Caco-2 (cell line): ENCODE measurements at regions not wholly inside any gene's neighbourhood (a gene's known extent, or its start where the extent isn't known, plus 50 kb on each side); places are given as distances from the start of the nearest gene placed in this dataset.

Experiments
- BruUV-seq: library from RNA; stranded (reverse); fragments of 400-500 nt; replicated peaks from 2 replicates; lab custom pipeline; 2021; lab: Mats Ljungman, UMichigan
- CTCF ChIA-PET: fragments of 300-600 bp; sonication (Branson Sonifier 250); formaldehyde crosslinking; loops from one replicate; lab custom pipeline; 2022; ENCODE audit warnings: antibody characterized with exemption; lab: Charles Lee
- POLR2A ChIA-PET: fragments of 300-600 bp; sonication (Branson Sonifier 250); formaldehyde crosslinking; loops from one replicate; lab custom pipeline; 2022; ENCODE audit warnings: antibody characterized with exemption; lab: Charles Lee
- DNase-seq, 2 experiments: peaks; one replicate each; pipeline versions ENCODE4 v3.0.0 to v3.0.0-alpha.2; 2020 to 2022
- H3K27me3 ChIP-seq: replicated peaks from 2 replicates; pipeline ENCODE4 v1.6.0; 2011; ENCODE audit warnings: low read length; ENCODE audit not compliant: control insufficient read depth, insufficient read depth
- H3K36me3 ChIP-seq: 2 replicates; pipeline ENCODE4 v1.5.1; 2011; ENCODE audit warnings: low read length; ENCODE audit not compliant: control insufficient read depth, insufficient read depth
- H3K4me1 ChIP-seq: fragments of 250-450 bp; sonication (Bioruptor Pico); 2 replicates; pipeline ENCODE4 v1.5.1; 2020; ENCODE audit warnings: mild to moderate bottlenecking
- H3K4me3 ChIP-seq: 2 replicates; pipeline ENCODE4 v1.5.1; 2011; ENCODE audit warnings: low read depth, mild to moderate bottlenecking, control low read depth, low read length
- H3K9me3 ChIP-seq: fragments of 250-450 bp; sonication (Bioruptor Pico); 2 replicates; pipeline ENCODE4 v1.5.1; 2020; ENCODE audit warnings: mild to moderate bottlenecking, moderate library complexity
- H3K27ac Mint-ChIP-seq: one replicate; pipeline ENCODE4 v1.8.0; 2022; ENCODE audit warnings: mixed read lengths; ENCODE audit not compliant: unreplicated experiment
- H3K27me3 Mint-ChIP-seq: one replicate; pipeline ENCODE4 v1.8.0; 2022; ENCODE audit warnings: mixed read lengths; ENCODE audit not compliant: insufficient read depth, unreplicated experiment
- H3K36me3 Mint-ChIP-seq: one replicate; pipeline ENCODE4 v1.8.0; 2022; ENCODE audit warnings: mild to moderate bottlenecking, mixed read lengths; ENCODE audit not compliant: insufficient read depth, unreplicated experiment
- H3K4me1 Mint-ChIP-seq: one replicate; pipeline ENCODE4 v1.8.0; 2022; ENCODE audit warnings: low read depth, mixed read lengths; ENCODE audit not compliant: unreplicated experiment
- H3K4me3 Mint-ChIP-seq: one replicate; pipeline ENCODE4 v1.8.0; 2022; ENCODE audit warnings: mild to moderate bottlenecking, moderate library complexity, mixed read lengths; ENCODE audit not compliant: unreplicated experiment
- H3K9me3 Mint-ChIP-seq: one replicate; pipeline ENCODE4 v1.8.0; 2022; ENCODE audit warnings: mixed read lengths; ENCODE audit not compliant: unreplicated experiment
- intact Hi-C: fragments of 100-400 bp; cut with micrococcal nuclease; formaldehyde crosslinking; loops from one replicate; pipeline ENCODE4 v1.10.0; 2022; ENCODE audit not compliant: unreplicated experiment
- TF ChIP-seq, protein P1 (sequence below), 2 experiments: fragments of 200-600 bp in 1 of 2; IDR thresholded peaks; 1 replicate in 1 of 2; 2 replicates in 1 of 2; pipeline versions ENCODE4 v1.5.1 to v1.8.0; 2011 to 2022; ENCODE audit warnings: antibody characterized with exemption in 1 of 2, control low read depth in 1 of 2, inconsistent platforms in 1 of 2, low read depth in 1 of 2, low read length in 1 of 2, mild to moderate bottlenecking in 1 of 2, moderate library complexity in 1 of 2; ENCODE audit not compliant: insufficient read depth in 1 of 2, severe bottlenecking in 1 of 2, unreplicated experiment in 1 of 2

DNA sequence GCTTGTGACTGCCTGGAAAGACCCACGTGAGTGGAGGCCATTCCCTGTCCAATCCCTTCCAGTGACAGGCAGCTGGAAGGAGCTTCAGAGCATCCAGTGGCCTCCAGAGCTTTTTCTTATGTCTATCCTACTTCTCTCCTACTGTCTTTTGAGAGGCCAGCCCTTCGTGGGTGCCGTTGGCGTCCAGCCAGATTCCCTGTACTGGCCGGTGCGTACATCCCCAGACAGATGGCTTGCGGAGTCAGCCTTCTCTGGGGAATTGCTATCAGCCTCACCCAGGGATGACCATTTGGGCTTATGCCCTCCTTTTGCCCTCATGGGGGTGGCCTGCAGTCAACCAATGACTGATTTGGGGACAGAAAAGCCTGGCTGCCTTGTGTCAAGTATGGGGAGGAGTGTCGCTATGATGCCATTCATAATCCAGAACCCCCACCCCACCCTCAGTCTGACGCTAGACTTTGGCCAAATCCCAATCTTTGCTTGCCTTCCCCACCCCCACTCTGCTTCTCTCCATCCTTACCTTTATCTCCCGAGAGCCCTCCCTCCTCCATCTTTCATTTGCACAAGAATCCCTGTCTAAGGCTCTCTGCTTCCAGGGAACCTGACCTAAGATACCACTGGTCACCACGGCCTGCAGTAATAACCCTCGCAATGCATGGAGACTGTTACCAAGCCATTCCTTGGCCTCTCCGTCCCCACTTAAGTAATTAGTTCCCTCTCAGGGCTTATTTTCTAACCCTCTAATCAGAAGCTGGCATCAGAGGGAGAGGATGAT lies 150.3 kb upstream of the BCOR start:
- no peaks in the 10 kb centered on the region for H3K27me3 Mint-ChIP-seq
- Histone ChIP-seq H3K9me3 (no peaks in the 10 kb centered on the region), H3K36me3 (no peaks in the 10 kb centered on the region), H3K4me3 (no peak overlapping the region), H3K4me1 (no peaks in the 10 kb centered on the region), H3K27me3 (no peaks in the 10 kb centered on the region)
- no peaks in the 10 kb centered on the region for H3K36me3 Mint-ChIP-seq
- intact Hi-C loops = no loop called here
- TF ChIP-seq, protein P1, sequence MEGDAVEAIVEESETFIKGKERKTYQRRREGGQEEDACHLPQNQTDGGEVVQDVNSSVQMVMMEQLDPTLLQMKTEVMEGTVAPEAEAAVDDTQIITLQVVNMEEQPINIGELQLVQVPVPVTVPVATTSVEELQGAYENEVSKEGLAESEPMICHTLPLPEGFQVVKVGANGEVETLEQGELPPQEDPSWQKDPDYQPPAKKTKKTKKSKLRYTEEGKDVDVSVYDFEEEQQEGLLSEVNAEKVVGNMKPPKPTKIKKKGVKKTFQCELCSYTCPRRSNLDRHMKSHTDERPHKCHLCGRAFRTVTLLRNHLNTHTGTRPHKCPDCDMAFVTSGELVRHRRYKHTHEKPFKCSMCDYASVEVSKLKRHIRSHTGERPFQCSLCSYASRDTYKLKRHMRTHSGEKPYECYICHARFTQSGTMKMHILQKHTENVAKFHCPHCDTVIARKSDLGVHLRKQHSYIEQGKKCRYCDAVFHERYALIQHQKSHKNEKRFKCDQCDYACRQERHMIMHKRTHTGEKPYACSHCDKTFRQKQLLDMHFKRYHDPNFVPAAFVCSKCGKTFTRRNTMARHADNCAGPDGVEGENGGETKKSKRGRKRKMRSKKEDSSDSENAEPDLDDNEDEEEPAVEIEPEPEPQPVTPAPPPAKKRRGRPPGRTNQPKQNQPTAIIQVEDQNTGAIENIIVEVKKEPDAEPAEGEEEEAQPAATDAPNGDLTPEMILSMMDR (IDR thresholded peaks at IDR 0.05; ENCODE audit: insufficient read depth in 1 of 2, low read depth in 1 of 2, low read length in 1 of 2, severe bottlenecking in 1 of 2, unreplicated experiment in 1 of 2) = no peak
- no TSS peak for BruUV-seq
- no peak overlapping the region for H3K4me3 Mint-ChIP-seq
- POLR2A ChIA-PET = no interaction called here
- no peak overlapping the region for H3K27ac Mint-ChIP-seq
- CTCF ChIA-PET = no interaction called here
- no peak for DNase-seq
- no peaks in the 10 kb centered on the region for H3K9me3 Mint-ChIP-seq
- H3K4me1 Mint-ChIP-seq = no peaks in the 10 kb centered on the region

DNA sequence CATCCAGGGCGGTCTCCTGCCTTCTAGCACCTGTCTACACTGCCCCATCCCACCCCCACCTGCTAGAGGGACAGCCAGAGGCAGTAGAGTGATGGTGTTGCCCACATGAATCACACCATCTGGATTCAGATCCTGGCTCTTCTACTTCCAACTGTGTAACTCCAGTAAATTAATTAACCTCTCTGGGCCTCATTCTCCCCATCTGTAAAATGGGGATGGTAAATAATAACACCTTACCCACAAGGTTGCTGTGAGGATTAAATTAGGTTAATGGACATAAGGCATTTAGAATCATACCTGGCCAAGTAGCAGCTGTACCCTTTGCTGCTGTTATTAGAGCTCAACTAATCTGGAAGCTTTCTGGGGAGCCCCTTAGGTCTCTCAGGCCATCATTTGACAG lies 149.6 kb upstream of the BCOR start:
- H3K9me3 Mint-ChIP-seq = no peaks in the 10 kb centered on the region
- intact Hi-C loops = no loop called here

DNA sequence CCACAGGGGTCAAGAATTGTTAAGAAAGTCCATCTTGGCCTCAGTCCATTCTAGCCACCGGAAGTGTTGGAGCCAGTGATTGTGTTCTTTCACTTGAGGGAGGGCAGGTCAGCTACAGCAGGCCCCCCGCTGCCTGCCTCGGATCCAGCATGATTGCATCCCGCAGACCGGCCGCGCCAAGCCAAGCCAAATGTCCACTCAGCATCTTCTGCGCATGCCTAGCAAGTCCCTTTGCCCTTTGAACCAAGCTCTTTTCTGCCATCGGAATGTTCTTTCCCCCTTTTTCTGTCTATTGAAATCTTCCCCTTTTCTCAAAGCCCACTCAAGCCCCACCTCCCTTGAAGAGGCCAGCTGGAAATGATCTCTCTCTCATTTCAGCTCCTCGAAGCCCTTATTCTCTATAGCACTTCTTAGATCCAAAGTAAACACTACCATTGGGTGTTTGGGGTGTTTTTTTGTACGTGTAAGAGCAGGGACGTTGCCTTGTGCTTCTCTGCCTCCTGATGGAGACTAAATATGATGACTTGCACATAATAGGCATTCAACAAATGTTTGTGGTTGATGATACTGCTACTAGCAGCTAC lies 147.8 kb upstream of the BCOR start:
- no peak overlapping the region for H3K4me3 ChIP-seq
- H3K36me3 ChIP-seq = no peaks in the 10 kb centered on the region
- no peaks in the 10 kb centered on the region for H3K27me3 ChIP-seq
- Mint-ChIP-seq H3K4me1 (no peaks in the 10 kb centered on the region), H3K4me3 (no peak overlapping the region), H3K9me3 (no peaks in the 10 kb centered on the region), H3K27ac (no peak overlapping the region), H3K27me3 (no peaks in the 10 kb centered on the region), H3K36me3 (no peaks in the 10 kb centered on the region)
- ChIA-PET CTCF (interaction anchor here (0.5 kb wide), 1 partner anchor 344 kb away, joined by 3 read pairs; no protein-coding TSS in a partner anchor), POLR2A (no interaction called here)
- intact Hi-C loops = no loop called here
- BruUV-seq = no TSS peak
- no peak for DNase-seq
- TF ChIP-seq, protein P1 (IDR thresholded peaks at IDR 0.05; ENCODE audit: insufficient read depth in 1 of 2, low read depth in 1 of 2, low read length in 1 of 2, severe bottlenecking in 1 of 2, unreplicated experiment in 1 of 2) = no peak
- no peaks in the 10 kb centered on the region for H3K9me3 ChIP-seq
- no peaks in the 10 kb centered on the region for H3K4me1 ChIP-seq

More for the DNA sequence above, 149.6 kb upstream of the BCOR start:
- Histone ChIP-seq H3K4me1 (no peaks in the 10 kb centered on the region), H3K27me3 (no peaks in the 10 kb centered on the region), H3K9me3 (no peaks in the 10 kb centered on the region), H3K4me3 (no peak overlapping the region), H3K36me3 (no peaks in the 10 kb centered on the region)
- TF ChIP-seq, protein P1 (IDR thresholded peaks at IDR 0.05; ENCODE audit: insufficient read depth in 1 of 2, low read depth in 1 of 2, low read length in 1 of 2, severe bottlenecking in 1 of 2, unreplicated experiment in 1 of 2) = no peak
- H3K27me3 Mint-ChIP-seq = no peaks in the 10 kb centered on the region
- ChIA-PET CTCF (no interaction called here), POLR2A (no interaction called here)
- no peak for DNase-seq
- H3K4me3 Mint-ChIP-seq = no peak overlapping the region
- no peak overlapping the region for H3K27ac Mint-ChIP-seq
- no peaks in the 10 kb centered on the region for H3K4me1 Mint-ChIP-seq
- H3K36me3 Mint-ChIP-seq = no peaks in the 10 kb centered on the region
- no TSS peak for BruUV-seq
